GM23248 (cell line): ENCODE measurements at regions not wholly inside any gene's neighbourhood (a gene's known extent, or its start where the extent isn't known, plus 50 kb on each side); places are given as distances from the start of the nearest gene placed in this dataset.

Experiments
- EZH2 ChIP-seq: fragments of 200-600 bp; sonication (generic); IDR thresholded peaks from 2 replicates; pipeline ENCODE4 v1.6.1; 2018; ENCODE audit warnings: antibody characterized with exemption, mild to moderate bottlenecking; ENCODE audit not compliant: insufficient read depth, poor library complexity, severe bottlenecking
- EZH2phosphoT487 ChIP-seq: fragments of 200-600 bp; sonication (generic); IDR thresholded peaks from 2 replicates; pipeline ENCODE4 v1.6.1; 2018; ENCODE audit warnings: antibody characterized with exemption, moderate library complexity, mild to moderate bottlenecking, low read depth; ENCODE audit not compliant: insufficient read depth

GRCh38 chr22:26906464-26906863, 249.1 kb downstream of the MIAT start:
- no peak for TF ChIP-seq EZH2phosphoT487
- TF ChIP-seq EZH2 = no peak
